ENCODE measurements at regions not wholly inside any gene's neighbourhood (a gene's known extent, or its start where the extent isn't known, plus 50 kb on each side); places are given as distances from the start of the nearest gene placed in this dataset.

DNA sequence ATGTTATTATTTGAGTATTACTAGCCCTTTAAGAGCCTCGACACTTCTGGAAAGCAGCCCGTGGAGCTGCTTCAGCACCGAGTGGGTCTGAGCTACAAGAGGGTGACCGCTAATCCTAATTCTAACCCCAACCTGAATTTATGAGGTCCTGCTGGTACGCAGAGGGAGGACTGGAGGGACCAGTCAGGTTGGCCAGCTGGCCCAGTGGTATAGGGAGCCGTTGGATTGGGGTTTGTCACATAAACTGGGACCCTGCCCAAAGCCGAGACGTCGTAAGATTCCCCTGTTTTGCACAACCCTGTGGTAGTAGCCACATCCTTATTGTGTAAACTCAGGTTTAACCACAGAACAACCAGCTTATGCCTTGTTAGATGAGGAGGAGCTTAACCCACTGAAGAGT lies 60.8 kb upstream of the F3 start:
- no peak overlapping the region for H3K4me3 ChIP-seq (replicated peaks; ENCODE audit: low read depth, low read length)
- TF ChIP-seq, protein P1, sequence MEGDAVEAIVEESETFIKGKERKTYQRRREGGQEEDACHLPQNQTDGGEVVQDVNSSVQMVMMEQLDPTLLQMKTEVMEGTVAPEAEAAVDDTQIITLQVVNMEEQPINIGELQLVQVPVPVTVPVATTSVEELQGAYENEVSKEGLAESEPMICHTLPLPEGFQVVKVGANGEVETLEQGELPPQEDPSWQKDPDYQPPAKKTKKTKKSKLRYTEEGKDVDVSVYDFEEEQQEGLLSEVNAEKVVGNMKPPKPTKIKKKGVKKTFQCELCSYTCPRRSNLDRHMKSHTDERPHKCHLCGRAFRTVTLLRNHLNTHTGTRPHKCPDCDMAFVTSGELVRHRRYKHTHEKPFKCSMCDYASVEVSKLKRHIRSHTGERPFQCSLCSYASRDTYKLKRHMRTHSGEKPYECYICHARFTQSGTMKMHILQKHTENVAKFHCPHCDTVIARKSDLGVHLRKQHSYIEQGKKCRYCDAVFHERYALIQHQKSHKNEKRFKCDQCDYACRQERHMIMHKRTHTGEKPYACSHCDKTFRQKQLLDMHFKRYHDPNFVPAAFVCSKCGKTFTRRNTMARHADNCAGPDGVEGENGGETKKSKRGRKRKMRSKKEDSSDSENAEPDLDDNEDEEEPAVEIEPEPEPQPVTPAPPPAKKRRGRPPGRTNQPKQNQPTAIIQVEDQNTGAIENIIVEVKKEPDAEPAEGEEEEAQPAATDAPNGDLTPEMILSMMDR (IDR thresholded peaks at IDR 0.05; ENCODE audit: low read length, missing control alignments): no peak
- DNase-seq (ENCODE audit: low read depth): peak; percentile 64

DNA sequence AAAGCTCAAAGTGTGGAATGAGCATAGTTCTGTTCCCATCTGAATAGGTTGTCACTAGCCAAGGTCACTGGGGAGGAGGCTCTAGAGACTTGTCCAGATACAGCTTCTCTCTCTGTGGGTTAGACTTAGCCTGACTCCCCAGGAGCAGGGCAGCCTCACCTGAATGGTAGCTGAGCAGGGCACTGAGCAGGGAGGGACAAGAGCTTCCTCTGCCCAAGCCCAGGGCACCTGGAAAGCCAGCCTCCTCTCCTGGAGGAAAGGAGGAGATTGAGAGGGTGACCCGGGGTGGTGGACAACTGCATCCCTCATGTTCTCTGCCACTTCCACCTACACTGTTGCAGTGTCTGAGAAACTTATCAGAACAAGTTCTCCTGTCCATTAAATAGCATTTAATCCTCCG lies 59.0 kb upstream of the F3 start:
- no peak for DNase-seq (ENCODE audit: low read depth)
- no peak overlapping the region for H3K4me3 ChIP-seq (replicated peaks; ENCODE audit: low read depth, low read length)
- TF ChIP-seq, protein P1 (IDR thresholded peaks at IDR 0.05; ENCODE audit: low read length, missing control alignments): no peak

DNA sequence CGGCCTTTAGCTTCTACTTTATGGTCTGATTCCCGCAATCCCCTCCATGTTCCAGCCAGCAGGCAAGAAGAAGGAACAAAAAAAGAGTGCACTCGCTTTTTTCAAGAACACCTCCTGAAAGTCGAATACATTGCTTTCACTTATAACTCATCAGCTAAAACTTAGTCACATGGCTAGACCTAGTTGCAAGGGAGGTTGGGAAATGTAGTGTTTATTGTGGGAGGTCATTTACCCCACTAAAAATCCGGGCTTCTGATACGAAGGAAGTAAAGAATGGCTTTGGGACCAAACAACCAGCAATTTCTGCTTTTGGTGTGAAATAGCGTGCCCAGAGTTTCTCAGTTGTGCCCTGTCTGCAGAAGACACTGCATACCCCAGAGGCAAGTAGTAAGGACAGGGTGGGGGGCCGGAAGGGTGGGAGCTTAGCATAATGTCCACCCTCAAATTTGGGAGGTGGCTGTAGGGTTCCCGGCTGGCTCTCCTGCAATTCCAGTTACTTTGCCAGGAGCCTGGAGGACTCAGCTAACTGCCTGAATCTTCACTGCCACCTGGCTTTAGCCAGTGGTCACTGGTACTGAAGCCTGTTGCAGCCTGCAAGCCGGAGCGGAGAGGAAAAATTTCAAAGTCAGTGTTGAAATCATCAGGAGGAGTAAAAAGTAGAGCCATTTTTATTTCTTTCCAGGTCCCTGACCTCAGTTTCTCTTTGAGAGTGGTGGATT lies 57.7 kb upstream of the F3 start:
- H3K4me3 ChIP-seq (replicated peaks; ENCODE audit: low read depth, low read length): no peak overlapping the region
- DNase-seq (ENCODE audit: low read depth): no peak
- TF ChIP-seq, protein P1 (IDR thresholded peaks at IDR 0.05; ENCODE audit: low read length, missing control alignments): peak; percentile 42

DNA sequence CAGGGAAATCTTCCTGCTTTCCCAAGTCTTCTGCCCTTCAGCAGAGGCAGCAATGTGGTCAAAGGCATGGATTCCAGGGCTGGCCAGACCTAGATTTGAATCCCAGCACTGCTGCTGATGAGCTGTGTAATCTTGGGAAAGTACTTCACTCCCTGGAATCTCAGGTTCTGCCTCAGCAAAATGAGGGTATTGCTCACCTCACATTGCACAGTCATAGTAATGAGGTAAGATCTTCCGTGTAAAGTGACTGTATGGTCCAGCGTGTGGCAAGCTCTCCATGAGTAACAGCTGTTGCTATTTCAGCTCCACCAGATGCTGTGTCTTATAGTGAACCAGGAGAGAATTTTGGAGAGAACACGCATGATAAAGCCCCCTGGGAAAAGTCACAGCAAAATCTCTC lies 56.1 kb upstream of the F3 start:
- TF ChIP-seq, protein P1 (IDR thresholded peaks at IDR 0.05; ENCODE audit: low read length, missing control alignments): no peak
- DNase-seq (ENCODE audit: low read depth): peak; percentile 58
- H3K4me3 ChIP-seq (replicated peaks; ENCODE audit: low read depth, low read length): no peak overlapping the region

DNA sequence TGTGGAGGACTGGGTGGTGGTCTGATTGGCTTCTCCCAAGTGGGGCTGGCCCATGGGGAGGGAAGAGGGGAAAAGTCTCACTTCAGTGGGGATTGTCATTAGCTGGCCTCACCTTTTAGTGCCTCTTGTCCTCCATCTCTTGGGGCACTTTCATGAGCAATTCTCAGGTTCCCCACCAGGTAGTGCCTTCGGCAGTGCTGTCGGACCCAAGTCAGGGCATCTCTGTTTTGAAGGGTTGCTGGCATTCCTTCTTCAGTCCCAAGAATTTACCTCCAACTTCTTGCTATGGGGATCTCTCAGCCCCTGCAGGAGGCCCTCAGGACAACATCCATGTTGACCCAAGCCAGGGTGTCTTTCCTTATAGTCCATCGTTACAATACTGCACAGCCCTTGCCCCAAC lies 54.7 kb upstream of the F3 start:
- no peak for DNase-seq (ENCODE audit: low read depth)
- TF ChIP-seq, protein P1 (IDR thresholded peaks at IDR 0.05; ENCODE audit: low read length, missing control alignments): no peak
- H3K4me3 ChIP-seq (replicated peaks; ENCODE audit: low read depth, low read length): no peak overlapping the region

DNA sequence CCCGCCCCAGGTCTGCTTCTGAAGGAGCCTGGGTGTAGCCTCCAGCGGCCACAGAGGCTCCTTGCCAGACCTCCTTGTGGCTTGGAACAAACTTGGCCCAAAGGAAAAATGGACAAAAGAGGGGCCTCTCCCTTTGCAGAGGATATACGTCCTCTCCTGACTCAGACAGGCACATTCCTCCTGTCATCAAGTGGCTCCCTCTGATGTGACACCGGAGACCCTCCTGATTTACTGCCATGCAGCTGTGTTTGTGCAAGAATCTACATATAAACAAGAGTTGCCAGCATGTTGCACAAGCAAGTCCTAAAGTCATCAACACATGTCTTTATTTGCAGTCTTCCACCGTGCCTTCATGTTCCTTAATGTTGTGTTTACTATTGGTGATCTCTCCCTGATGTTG lies 54.1 kb upstream of the F3 start:
- no peak overlapping the region for H3K4me3 ChIP-seq (replicated peaks; ENCODE audit: low read depth, low read length)
- TF ChIP-seq, protein P1 (IDR thresholded peaks at IDR 0.05; ENCODE audit: low read length, missing control alignments): no peak
- peak; percentile 56 for DNase-seq (ENCODE audit: low read depth)

DNA sequence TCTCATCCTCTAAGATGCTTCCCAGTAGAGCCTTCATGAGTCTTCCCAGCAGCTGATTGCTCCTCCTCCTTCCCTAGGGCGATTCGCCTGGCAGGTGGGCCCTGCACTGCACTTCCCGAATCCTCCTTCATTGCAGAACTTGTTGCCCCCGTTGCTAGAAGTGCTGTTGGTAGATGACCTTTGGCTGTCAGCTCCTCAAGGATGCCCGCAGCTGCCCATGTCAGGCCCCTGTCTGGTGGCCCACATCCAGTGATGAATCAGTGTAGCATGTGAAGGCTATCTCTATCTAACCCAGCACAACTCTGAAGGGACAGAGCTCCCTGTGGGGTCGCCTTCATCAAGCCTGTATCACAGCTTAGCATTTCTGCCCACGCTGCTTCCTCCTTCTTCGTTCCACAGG lies 52.1 kb upstream of the F3 start:
- H3K4me3 ChIP-seq (replicated peaks; ENCODE audit: low read depth, low read length): no peak overlapping the region
- no peak for DNase-seq (ENCODE audit: low read depth)
- TF ChIP-seq, protein P1 (IDR thresholded peaks at IDR 0.05; ENCODE audit: low read length, missing control alignments): no peak

All from fibroblast of pulmonary artery (primary cell).